ENCODE measurements at regions not wholly inside any gene's neighbourhood (a gene's known extent, or its start where the extent isn't known, plus 50 kb on each side); places are given as distances from the start of the nearest gene placed in this dataset.

DNA sequence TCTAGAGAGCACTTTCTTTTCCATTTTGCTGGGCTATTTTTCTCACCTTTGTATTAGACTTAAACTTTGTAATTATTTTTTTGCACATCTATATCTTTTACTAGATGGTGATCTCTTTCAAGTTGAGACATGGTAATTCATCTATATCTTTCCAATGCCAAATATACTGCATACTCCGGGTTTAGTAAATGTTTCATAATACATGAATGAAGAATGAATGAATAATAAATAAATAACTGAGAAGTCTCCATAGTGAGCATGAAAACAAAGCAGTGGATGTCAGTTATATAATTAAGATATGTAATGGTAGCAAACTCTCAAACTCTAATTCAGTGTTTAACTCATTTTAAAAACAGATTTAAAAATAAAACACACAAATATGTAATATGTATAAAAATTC, 342.5 kb upstream of the KITLG start:
- H3K27ac ChIP-seq = no peak overlapping the region
- TF ChIP-seq, protein P1, sequence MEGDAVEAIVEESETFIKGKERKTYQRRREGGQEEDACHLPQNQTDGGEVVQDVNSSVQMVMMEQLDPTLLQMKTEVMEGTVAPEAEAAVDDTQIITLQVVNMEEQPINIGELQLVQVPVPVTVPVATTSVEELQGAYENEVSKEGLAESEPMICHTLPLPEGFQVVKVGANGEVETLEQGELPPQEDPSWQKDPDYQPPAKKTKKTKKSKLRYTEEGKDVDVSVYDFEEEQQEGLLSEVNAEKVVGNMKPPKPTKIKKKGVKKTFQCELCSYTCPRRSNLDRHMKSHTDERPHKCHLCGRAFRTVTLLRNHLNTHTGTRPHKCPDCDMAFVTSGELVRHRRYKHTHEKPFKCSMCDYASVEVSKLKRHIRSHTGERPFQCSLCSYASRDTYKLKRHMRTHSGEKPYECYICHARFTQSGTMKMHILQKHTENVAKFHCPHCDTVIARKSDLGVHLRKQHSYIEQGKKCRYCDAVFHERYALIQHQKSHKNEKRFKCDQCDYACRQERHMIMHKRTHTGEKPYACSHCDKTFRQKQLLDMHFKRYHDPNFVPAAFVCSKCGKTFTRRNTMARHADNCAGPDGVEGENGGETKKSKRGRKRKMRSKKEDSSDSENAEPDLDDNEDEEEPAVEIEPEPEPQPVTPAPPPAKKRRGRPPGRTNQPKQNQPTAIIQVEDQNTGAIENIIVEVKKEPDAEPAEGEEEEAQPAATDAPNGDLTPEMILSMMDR (conservative IDR thresholded peaks at IDR 0.05) = no peak

DNA sequence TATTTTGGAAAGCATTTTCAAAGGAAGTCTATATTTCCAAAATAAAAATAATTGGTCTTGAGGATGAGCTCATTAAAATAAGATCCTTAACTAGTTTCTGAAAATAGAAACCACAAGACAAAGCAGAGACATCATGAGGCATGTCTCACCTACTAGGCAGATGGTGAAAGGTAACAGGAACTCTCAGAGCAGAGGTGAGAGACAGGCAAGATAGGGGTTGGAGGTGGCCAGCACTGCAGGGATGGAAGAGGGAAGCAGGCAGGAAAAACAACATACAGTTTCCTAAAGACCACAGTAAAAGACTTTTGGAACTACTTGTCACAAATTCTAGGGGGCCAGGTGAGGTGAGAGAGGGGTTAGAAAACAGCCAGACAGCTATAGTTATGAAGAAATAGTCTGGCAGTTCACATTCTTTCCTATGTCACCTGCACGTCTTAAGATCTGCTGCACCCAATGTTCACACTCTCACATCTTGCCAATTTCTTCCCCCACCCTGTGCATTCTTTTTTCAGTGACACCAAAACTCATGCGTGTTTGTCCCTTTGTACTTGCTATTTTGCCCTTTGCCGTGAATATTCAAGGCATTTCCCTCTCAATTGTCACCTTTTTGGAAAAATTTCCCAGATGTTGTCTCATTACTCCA, 341.7 kb upstream of the KITLG start:
- TF ChIP-seq, protein P1 (conservative IDR thresholded peaks at IDR 0.05) = no peak
- no peak overlapping the region for H3K27ac ChIP-seq

GRCh38 chr12:88921434-88921833, 341.2 kb upstream of the KITLG start:
- TF ChIP-seq, protein P1 (conservative IDR thresholded peaks at IDR 0.05) = no peak
- H3K27ac ChIP-seq = no peak overlapping the region

DNA sequence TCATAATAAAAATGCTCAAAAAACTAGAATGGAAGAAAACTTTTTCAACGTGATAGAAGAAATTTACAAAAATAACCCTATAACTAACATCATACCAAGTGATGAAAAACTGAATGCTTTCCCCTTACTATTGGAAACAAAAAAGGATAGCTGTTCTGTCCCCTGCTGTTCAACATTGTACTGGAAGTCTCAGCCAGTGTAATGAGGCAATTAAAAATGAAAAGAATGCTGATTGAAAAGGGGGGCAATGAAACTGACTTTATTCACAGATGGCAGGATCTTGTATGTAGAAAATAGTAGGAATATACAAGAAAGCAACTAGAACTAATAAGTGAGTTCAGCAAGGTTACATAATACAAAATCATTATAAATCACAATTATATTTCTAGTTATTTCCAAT, 337.9 kb upstream of the KITLG start:
- TF ChIP-seq, protein P1 (conservative IDR thresholded peaks at IDR 0.05) = no peak
- H3K27ac ChIP-seq = no peak overlapping the region

DNA sequence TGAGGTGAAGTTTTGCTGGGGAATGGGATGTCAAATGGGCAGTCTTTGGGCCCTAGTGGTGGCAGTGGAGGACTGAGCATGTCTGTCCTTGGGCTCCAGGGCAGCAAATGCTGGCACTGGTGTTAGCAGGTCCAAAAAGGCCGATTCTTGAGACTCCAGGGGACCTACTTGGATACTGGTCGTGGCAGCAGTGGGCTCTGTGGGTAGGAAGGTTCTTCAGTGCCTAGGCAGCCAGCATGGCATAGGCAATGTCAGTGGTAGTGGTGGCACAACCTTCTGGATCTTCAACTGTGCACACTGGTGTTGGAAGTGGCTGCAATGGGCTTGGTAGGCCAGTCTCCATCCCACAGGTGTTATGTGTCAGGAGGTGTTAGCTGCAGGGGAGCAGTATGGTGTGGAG, 334.7 kb upstream of the KITLG start:
- no peak overlapping the region for H3K27ac ChIP-seq
- TF ChIP-seq, protein P1 (conservative IDR thresholded peaks at IDR 0.05) = no peak

DNA sequence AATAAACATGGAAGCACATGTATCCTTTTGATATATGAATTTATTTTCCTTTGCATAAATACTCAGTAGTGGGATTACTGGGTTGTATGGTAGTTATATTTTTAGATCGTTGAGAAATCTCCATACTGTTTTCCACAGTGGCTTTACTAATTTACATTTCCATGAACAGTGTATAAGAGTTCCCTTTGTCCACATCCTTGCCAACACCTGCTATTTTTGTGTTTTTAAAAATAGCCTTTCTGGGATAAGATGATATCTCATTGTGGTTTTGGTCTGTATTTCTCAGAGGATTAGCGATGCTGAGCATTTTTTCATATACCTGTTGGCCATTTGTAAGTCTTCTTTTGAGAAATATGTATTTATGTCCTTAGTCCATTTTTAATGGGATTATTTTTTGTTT, 329.2 kb upstream of the KITLG start:
- no peak overlapping the region for H3K27ac ChIP-seq
- TF ChIP-seq, protein P1 (conservative IDR thresholded peaks at IDR 0.05) = no peak

DNA sequence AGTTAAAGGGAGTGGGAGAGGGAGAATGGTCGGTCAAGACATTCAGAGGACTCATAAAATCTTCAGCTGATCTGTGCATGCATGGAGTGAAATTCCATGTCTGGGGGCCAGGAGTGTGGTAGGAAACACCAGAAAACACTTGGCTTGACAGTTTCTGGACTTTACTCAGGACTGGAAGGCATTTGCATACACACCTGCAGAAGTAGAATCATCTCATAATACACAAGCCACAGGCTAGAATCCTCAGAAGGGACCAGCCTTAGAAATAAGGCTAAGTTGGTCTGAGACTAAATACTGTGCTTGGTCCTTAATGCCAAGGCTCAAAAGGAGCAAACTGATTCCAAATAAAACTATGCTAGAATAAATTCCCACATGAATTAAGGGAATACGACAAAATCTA, 328.1 kb upstream of the KITLG start:
- no peak overlapping the region for H3K27ac ChIP-seq
- TF ChIP-seq, protein P1 (conservative IDR thresholded peaks at IDR 0.05) = no peak

All from VCaP (cell line).